Ishikawa (cell line): ENCODE measurements at regions not wholly inside any gene's neighbourhood (a gene's known extent, or its start where the extent isn't known, plus 50 kb on each side); places are given as distances from the start of the nearest gene placed in this dataset.

Experiments used
- CEBPB ChIP-seq: IDR thresholded peaks from 2 replicates; pipeline ENCODE4 v1.6.1; 2012
- CREB1 ChIP-seq: IDR thresholded peaks from 2 replicates; pipeline ENCODE4 v1.6.1; 2012; ENCODE audit warnings: low read depth
- EGR1 ChIP-seq: IDR thresholded peaks from 2 replicates; pipeline ENCODE4 v1.6.1; 2012
- EP300 ChIP-seq: IDR thresholded peaks from 2 replicates; pipeline ENCODE4 v1.6.1; 2012; ENCODE audit warnings: borderline replicate concordance
- FOXM1 ChIP-seq: IDR thresholded peaks from 2 replicates; pipeline ENCODE4 v1.6.1; 2012; ENCODE audit warnings: low read depth, borderline replicate concordance
- MAX ChIP-seq: IDR thresholded peaks from 2 replicates; pipeline ENCODE4 v1.6.1; 2012
- NFIC ChIP-seq: IDR thresholded peaks from 2 replicates; pipeline ENCODE4 v1.6.1; 2012
- RAD21 ChIP-seq: IDR thresholded peaks from 2 replicates; pipeline ENCODE4 v1.6.1; 2012; ENCODE audit warnings: low read depth
- REST ChIP-seq: IDR thresholded peaks from 2 replicates; pipeline ENCODE4 v1.6.1; 2012; ENCODE audit warnings: low read depth, mild to moderate bottlenecking
- TAF1 ChIP-seq: IDR thresholded peaks from 2 replicates; pipeline ENCODE4 v1.6.1; 2012; ENCODE audit warnings: low read depth, mild to moderate bottlenecking
- TCF12 ChIP-seq: IDR thresholded peaks from 2 replicates; pipeline ENCODE4 v1.6.1; 2012; ENCODE audit warnings: low read depth
- TEAD4 ChIP-seq: IDR thresholded peaks from 2 replicates; pipeline ENCODE4 v1.6.1; 2012
- USF1 ChIP-seq: IDR thresholded peaks from 2 replicates; pipeline ENCODE4 v1.6.1; 2012
- YY1 ChIP-seq: IDR thresholded peaks from 2 replicates; pipeline ENCODE4 v1.6.1; 2012; ENCODE audit warnings: low read depth
- ZBTB7A ChIP-seq: IDR thresholded peaks from 2 replicates; pipeline ENCODE4 v1.6.1; 2012; ENCODE audit warnings: low read depth

DNA sequence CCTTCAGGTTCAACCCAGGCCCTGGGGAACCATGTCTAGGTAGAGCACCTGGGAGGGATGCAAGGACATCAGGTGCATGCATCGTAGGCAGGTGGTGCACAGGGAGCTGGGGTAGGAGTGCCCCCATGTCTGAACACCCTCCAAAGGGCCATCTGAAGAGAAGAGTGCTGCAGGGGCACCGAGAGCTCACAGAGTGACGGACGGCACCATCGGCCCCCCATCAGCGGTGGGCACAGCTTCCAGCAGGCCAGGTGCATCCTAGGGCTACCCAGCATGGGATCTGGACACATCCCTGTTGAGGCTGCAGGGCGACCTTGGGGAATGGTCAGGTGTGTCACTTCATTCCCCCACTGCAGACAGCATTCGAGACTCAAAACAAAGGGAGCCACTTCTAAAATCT is 138.3 kb upstream of the CDH4 start:
- TF ChIP-seq TCF12 (no peak), MAX (no peak), TEAD4 (no peak), CREB1 (no peak)

GRCh38 chr20:61114493-61115175 is 137.4 kb upstream of the CDH4 start:
- TF ChIP-seq NFIC (no peak), TCF12 (no peak), CEBPB (no peak), MAX (no peak)

GRCh38 chr20:61115364-61116065 is 136.5 kb upstream of the CDH4 start:
- no peak for TF ChIP-seq TAF1
- no peak for TF ChIP-seq TEAD4

DNA sequence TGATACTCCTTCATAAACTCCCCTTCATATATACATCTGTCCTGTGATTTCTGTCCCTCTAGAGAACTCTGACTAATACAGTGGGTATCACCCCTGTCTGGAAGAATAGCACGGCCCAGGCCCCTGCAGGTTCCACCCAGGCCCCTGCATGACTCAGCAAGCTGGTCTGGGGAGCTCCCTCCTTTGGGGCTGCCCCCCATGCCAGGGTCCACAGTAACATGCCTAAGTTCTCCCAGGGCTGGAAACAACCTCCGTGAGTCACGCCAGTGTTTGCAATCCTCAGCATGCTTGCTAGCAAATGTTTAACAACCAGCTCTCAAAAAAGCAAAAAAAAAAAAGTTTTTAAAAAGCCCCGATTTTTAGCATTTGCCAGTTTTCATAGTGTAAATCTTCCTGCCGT is 134.3 kb upstream of the CDH4 start:
- TF ChIP-seq FOXM1 (no peak), TAF1 (no peak), YY1 (no peak), NFIC (no peak), EGR1 (no peak), REST (no peak), RAD21 (no peak), TEAD4 (no peak), ZBTB7A (no peak)

- TF ChIP-seq MAX (no peak), TEAD4 (no peak), EP300 (no peak), TAF1 (no peak), FOXM1 (no peak), EGR1 (no peak), CEBPB (no peak), NFIC (no peak), YY1 (no peak), USF1 (no peak), RAD21 (no peak), TCF12 (no peak), REST (no peak), ZBTB7A (no peak)
These were observed 133.4 kb upstream of the CDH4 start for GRCh38 chr20:61118429-61119224.

DNA sequence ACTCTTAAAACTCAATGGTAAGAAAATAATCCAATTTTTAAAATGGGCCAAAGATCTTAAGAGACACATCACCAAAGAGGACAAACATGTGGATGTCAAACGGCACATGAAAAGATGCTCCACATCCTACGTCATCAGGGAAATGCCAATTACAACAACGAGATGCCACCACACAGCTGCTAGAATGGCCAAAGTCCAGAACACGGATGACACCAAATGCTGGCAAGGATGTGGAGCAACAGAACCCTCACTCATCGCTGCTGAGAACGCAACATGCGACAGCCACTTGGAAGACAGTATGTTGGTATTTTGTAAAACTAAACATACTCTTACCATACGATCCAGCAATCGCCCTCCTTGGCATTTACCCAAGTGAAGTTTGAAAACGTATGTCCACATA is 132.8 kb upstream of the CDH4 start:
- no peak for TF ChIP-seq FOXM1
- no peak for TF ChIP-seq TAF1
- TF ChIP-seq NFIC, result no peak
- TF ChIP-seq REST, result no peak
- no peak for TF ChIP-seq CEBPB
- TF ChIP-seq MAX, result no peak
- TF ChIP-seq USF1, result no peak
- TF ChIP-seq RAD21, result no peak
- TF ChIP-seq YY1, result no peak
- no peak for TF ChIP-seq ZBTB7A
- TF ChIP-seq TCF12, result no peak
- TF ChIP-seq EGR1, result no peak
- no peak for TF ChIP-seq EP300
- TF ChIP-seq TEAD4, result no peak
- no peak for TF ChIP-seq CREB1
